ENCODE measurements at regions not wholly inside any gene's neighbourhood (a gene's known extent, or its start where the extent isn't known, plus 50 kb on each side); places are given as distances from the start of the nearest gene placed in this dataset.
"Not testable (repeated sequence)": the region's sequence is repeated elsewhere in the genome, so short reads cannot be mapped to it uniquely, and the experiment has no call there.

DNA sequence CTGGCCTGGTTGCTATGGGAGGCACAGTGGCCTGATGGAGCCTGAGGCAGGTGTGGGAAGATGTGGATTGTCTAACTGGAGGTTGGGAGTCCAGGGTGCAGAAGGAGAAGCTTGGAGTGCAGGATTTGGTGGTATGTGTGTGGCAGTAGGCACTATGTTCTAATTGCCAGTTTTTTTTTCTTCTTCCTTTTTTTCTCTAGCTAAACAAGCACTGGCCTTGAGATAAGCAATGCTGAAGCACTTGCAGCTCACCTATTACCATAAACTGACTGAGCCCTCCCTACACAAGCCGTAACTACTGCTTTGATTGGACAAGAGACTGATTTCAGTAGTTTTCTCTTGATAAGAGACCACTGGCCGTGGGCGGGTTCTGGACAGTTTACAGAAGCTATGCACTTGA is 175.4 kb downstream of the FAM72C start:
- TF ChIP-seq POLR2A (IDR thresholded peaks at IDR 0.05) = not testable (repeated sequence)
- TF ChIP-seq, protein P1, sequence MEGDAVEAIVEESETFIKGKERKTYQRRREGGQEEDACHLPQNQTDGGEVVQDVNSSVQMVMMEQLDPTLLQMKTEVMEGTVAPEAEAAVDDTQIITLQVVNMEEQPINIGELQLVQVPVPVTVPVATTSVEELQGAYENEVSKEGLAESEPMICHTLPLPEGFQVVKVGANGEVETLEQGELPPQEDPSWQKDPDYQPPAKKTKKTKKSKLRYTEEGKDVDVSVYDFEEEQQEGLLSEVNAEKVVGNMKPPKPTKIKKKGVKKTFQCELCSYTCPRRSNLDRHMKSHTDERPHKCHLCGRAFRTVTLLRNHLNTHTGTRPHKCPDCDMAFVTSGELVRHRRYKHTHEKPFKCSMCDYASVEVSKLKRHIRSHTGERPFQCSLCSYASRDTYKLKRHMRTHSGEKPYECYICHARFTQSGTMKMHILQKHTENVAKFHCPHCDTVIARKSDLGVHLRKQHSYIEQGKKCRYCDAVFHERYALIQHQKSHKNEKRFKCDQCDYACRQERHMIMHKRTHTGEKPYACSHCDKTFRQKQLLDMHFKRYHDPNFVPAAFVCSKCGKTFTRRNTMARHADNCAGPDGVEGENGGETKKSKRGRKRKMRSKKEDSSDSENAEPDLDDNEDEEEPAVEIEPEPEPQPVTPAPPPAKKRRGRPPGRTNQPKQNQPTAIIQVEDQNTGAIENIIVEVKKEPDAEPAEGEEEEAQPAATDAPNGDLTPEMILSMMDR (IDR thresholded peaks at IDR 0.05) = not testable (repeated sequence)

Measured in Peyer's patch (tissue), 4 donors.